Esophagus squamous epithelium (tissue), 5 donors: ENCODE measurements at regions not wholly inside any gene's neighbourhood (a gene's known extent, or its start where the extent isn't known, plus 50 kb on each side); places are given as distances from the start of the nearest gene placed in this dataset.
"Not testable (repeated sequence)": the region's sequence is repeated elsewhere in the genome, so short reads cannot be mapped to it uniquely, and the experiment has no call there.

Source experiments
- DNase-seq: peaks from one replicate; lab custom pipeline; 2025; lab: John Stamatoyannopoulos, UW
- H3K27ac ChIP-seq, 4 donors: fragments of 200-600 bp; sonication (generic); one replicate each; pipeline ENCODE4 v1.5.1; 2016 to 2019; ENCODE audit warnings: mild to moderate bottlenecking in 1 of 4
- H3K27me3 ChIP-seq, 4 donors: fragments of 200-600 bp; sonication (generic); 1 replicate in 3 of 4; 2 replicates in 1 of 4; pipeline versions ENCODE4 v1.5.1 to v1.6.0; 2017 to 2021; ENCODE audit warnings: antibody characterized with exemption in 1 of 4
- H3K36me3 ChIP-seq, 3 donors: fragments of 200-600 bp; sonication (generic); one replicate each; pipeline ENCODE4 v1.5.1; 2016 to 2019
- H3K4me1 ChIP-seq, 3 donors: fragments of 200-600 bp; sonication (generic); one replicate each; pipeline ENCODE4 v1.5.1; 2017 to 2019
- H3K4me3 ChIP-seq, 4 donors: fragments of 200-600 bp; sonication (generic); 1 replicate in 3 of 4; 2 replicates in 1 of 4; pipeline ENCODE4 v1.5.1; 2016 to 2019; ENCODE audit warnings: mild to moderate bottlenecking in 2 of 4, moderate library complexity in 1 of 4
- H3K9me3 ChIP-seq, 3 donors: fragments of 200-600 bp; sonication (generic); one replicate each; pipeline ENCODE4 v1.5.1; 2016 to 2019
- POLR2A ChIP-seq, 4 donors: fragments of 450-650 bp; IDR thresholded peaks; one replicate each; pipeline ENCODE4 v1.6.1; 2017; ENCODE audit warnings: antibody characterized with exemption in 4 of 4, mild to moderate bottlenecking in 4 of 4, moderate library complexity in 3 of 4
- WGBS, 2 donors: methylation state at CpG; one replicate each; pipeline ENCODE4 v1.1.5; 2018; 5-methylcytosine and 5-hydroxymethylcytosine counted together
- intact Hi-C: fragments of 100-400 bp; cut with DNase I; formaldehyde crosslinking; loops from one replicate; pipeline ENCODE4 v1.15.0; 2022
- TF ChIP-seq, protein P1 (sequence below), 6 experiments: fragments of 450-650 bp in 4 of 6; fragments of 200-600 bp in 2 of 6; sonication (generic) in 2 of 6; IDR thresholded peaks; one replicate each; pipeline ENCODE4 v1.5.1; 2016 to 2019; ENCODE audit warnings: antibody characterized with exemption in 6 of 6, mild to moderate bottlenecking in 4 of 6, moderate library complexity in 4 of 6
- donor health status: DM: yes; HTN: yes; CAD: no.

DNA sequence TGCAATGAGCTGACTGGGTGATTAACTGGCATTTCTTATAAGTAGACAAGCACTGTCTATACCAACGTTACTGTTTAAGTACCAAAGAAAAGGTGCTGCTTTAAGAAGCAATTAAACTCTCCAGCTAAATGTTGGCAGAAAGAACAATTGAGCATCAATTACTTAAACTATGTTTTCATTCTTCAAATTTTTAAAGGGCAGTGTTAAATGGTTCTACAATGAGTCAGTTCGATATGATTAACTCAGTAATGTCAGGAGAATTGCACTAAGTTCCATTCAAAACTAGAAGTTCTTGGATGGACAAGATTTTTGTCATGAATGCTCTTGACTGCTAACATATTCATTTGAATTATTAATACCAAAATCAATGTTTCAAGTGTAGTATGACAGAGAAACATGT lies 593.7 kb downstream of the DNAH5 start:
- no peak for TF ChIP-seq POLR2A (IDR thresholded peaks at IDR 0.05)
- TF ChIP-seq, protein P1, sequence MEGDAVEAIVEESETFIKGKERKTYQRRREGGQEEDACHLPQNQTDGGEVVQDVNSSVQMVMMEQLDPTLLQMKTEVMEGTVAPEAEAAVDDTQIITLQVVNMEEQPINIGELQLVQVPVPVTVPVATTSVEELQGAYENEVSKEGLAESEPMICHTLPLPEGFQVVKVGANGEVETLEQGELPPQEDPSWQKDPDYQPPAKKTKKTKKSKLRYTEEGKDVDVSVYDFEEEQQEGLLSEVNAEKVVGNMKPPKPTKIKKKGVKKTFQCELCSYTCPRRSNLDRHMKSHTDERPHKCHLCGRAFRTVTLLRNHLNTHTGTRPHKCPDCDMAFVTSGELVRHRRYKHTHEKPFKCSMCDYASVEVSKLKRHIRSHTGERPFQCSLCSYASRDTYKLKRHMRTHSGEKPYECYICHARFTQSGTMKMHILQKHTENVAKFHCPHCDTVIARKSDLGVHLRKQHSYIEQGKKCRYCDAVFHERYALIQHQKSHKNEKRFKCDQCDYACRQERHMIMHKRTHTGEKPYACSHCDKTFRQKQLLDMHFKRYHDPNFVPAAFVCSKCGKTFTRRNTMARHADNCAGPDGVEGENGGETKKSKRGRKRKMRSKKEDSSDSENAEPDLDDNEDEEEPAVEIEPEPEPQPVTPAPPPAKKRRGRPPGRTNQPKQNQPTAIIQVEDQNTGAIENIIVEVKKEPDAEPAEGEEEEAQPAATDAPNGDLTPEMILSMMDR (IDR thresholded peaks at IDR 0.05): no peak
- intact Hi-C loops: no loop called here
- 36 to 64% methylated on average over 2 of the region's 2 CpGs for WGBS, 2 donors
- no peak overlapping the region for H3K4me3 ChIP-seq
- no peak for DNase-seq
- no peaks in the 10 kb centered on the region for H3K9me3 ChIP-seq
- no peaks in the 10 kb centered on the region for H3K27me3 ChIP-seq
- no peaks in the 10 kb centered on the region for H3K4me1 ChIP-seq
- no peaks in the 10 kb centered on the region for H3K36me3 ChIP-seq
- no peak overlapping the region for H3K27ac ChIP-seq

DNA sequence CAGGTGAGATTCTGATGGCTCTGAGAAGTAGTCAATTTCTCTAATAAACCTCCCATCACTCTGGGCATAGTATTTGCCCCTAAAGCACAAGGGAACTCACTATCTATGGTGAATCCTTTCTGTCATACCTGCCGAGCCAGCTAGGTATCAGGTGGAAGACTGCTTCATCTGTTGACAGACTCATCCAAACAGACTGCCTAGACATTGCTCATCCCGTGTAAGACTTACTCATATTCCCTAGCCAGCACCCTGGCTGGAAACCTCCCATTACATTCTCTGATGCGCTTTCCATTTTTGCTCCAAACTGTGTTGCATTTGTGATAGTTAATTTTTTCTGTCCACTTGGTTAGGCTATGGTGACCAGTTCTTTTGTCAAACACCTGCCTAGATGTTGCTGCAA lies 595.9 kb downstream of the DNAH5 start:
- H3K27me3 ChIP-seq: no peaks in the 10 kb centered on the region
- intact Hi-C loops: no loop called here
- no peaks in the 10 kb centered on the region for H3K36me3 ChIP-seq
- no peak for TF ChIP-seq POLR2A (IDR thresholded peaks at IDR 0.05)
- TF ChIP-seq, protein P1 (IDR thresholded peaks at IDR 0.05): no peak
- WGBS, 2 donors: 60 to 65% methylated on average over 3 of the region's 3 CpGs
- H3K4me1 ChIP-seq: no peaks in the 10 kb centered on the region
- no peak overlapping the region for H3K27ac ChIP-seq
- H3K9me3 ChIP-seq: no peaks in the 10 kb centered on the region
- DNase-seq: no peak
- H3K4me3 ChIP-seq: no peak overlapping the region

DNA sequence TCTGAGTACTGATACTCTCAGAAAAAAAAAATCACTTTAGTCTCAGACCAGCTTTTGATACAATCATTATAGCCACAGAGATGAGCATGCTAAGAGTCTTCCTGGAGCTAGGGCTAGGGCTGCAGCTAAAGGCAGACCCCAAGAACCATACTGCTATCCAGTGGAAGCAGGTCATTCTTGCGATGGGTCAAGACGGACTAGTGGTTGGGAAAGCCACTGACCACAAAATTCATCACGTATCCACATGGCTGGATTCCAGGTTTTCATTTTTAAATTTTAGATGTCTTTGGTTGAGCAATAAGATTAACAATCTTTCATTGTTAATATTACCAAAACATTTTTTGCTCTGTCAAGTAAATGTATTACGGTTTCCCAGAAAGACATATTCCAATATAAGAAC lies 598.1 kb downstream of the DNAH5 start:
- H3K36me3 ChIP-seq: no peaks in the 10 kb centered on the region
- no peak for DNase-seq
- H3K9me3 ChIP-seq: no peaks in the 10 kb centered on the region
- no peaks in the 10 kb centered on the region for H3K4me1 ChIP-seq
- intact Hi-C loops: no loop called here
- no peaks in the 10 kb centered on the region for H3K27me3 ChIP-seq
- H3K27ac ChIP-seq: no peak overlapping the region
- no peak overlapping the region for H3K4me3 ChIP-seq
- TF ChIP-seq, protein P1 (IDR thresholded peaks at IDR 0.05): no peak
- TF ChIP-seq POLR2A (IDR thresholded peaks at IDR 0.05): no peak
- WGBS, 2 donors: 87 to 91% methylated on average over 4 of the region's 4 CpGs

DNA sequence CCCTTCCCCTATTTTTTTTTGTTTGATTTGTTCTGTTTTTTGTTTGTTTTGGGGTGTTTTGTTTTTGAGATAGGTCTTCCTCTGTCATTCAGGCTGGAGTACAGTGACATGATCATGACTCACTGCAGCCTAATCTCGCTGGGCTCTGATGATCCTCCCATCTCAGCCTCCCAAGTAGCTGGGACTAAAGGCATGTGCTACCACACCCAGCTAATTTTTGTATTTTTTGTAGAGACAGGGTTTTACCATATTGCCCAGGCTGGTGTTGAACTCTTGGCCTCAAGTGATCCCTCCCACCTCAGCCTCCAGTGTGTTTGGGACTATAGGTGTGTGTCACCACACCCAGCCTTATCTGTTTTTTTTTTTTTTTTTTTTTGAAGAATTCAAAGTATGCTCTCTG lies 605.4 kb downstream of the DNAH5 start:
- TF ChIP-seq, protein P1 (IDR thresholded peaks at IDR 0.05): no peak
- TF ChIP-seq POLR2A (IDR thresholded peaks at IDR 0.05): no peak
- Histone ChIP-seq H3K4me3 (no peak overlapping the region), H3K27ac (no peak overlapping the region), H3K4me1 (no peaks in the 10 kb centered on the region), H3K9me3 (peaks cover 0 to 9% (median 0%) of the 10 kb centered on the region in 3 donors), H3K27me3 (no peaks in the 10 kb centered on the region), H3K36me3 (no peaks in the 10 kb centered on the region)
- intact Hi-C loops: no loop called here
- 0 to 17% methylated on average over 1 of the region's 1 CpG for WGBS, 2 donors
- DNase-seq: no peak

DNA sequence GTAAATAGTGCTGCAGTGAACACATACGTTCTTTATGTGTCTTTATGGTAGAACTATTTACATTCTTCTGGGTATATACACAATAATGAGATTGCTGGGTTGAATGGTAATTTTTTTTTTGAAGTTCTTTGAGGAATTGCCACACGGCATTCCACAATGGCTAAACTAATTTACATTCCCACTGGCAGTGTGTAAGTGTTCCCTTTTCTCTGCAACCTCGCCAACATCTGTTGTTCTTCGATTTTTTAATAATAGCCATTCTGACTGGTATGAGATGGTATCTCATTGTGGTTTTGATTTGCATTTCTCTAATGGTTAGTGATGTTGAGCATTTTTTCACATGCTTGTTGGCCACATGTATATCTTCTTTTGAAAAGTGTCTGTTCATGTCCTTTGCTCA lies 609.5 kb downstream of the DNAH5 start:
- WGBS, 2 donors: 55 to 83% methylated on average over 4 of the region's 4 CpGs
- intact Hi-C loops: not testable (repeated sequence)

DNA sequence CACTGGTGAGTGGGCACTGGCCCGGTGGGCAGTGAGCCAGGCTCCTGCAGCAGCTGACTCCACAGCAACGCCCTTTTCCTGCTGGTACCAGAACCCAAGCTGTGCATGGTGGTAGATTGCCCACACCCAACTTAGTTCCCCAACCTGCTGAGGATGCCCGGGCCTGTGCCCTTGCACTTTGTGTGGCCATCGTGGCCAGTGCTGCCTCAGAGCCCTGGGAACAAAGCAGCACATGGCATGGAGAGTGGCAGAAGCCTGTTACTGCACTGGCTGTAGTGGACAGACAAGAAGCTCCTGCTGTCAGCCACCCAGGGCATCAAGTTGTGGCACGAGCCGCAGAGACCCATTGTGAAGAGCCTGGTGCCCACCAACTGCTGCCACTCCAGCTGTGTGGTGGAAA lies 612.9 kb downstream of the DNAH5 start:
- DNase-seq: no peak
- no peak overlapping the region for H3K27ac ChIP-seq
- intact Hi-C loops: no loop called here
- TF ChIP-seq POLR2A (IDR thresholded peaks at IDR 0.05): no peak
- TF ChIP-seq, protein P1 (IDR thresholded peaks at IDR 0.05): no peak
- no peaks in the 10 kb centered on the region for H3K27me3 ChIP-seq
- H3K4me3 ChIP-seq: no peak overlapping the region
- WGBS, 2 donors: 79 to 85% methylated on average over 2 to 3 of the region's 6 CpGs
- H3K36me3 ChIP-seq: no peaks in the 10 kb centered on the region
- H3K4me1 ChIP-seq: no peaks in the 10 kb centered on the region
- no peaks in the 10 kb centered on the region for H3K9me3 ChIP-seq

More for the DNA sequence above, 609.5 kb downstream of the DNAH5 start:
- H3K36me3 ChIP-seq, H3K27me3 ChIP-seq, H3K27ac ChIP-seq, H3K4me1 ChIP-seq, DNase-seq, H3K4me3 ChIP-seq, H3K9me3 ChIP-seq: not testable (repeated sequence)
